Activated CD8-positive, alpha-beta T cell treated with anti-CD3 and anti-CD28 coated beads for 36 hours (primary cell): ENCODE measurements at regions not wholly inside any gene's neighbourhood (a gene's known extent, or its start where the extent isn't known, plus 50 kb on each side); places are given as distances from the start of the nearest gene placed in this dataset.

Experiments used
- ATAC-seq: fragments of 200-7000 bp; cut with Tn5 transposase; one replicate; pipeline ENCODE4 v1.10.0; 2021; ENCODE audit warnings: mild to moderate bottlenecking, moderate library complexity
- CTCF ChIA-PET: fragments of 350-600 bp; sonication (Branson Sonifier 250); formaldehyde crosslinking; loops from one replicate; lab custom pipeline; 2021; ENCODE audit warnings: antibody characterized with exemption; lab: Charles Lee
- POLR2A ChIA-PET: fragments of 350-600 bp; sonication (Branson Sonifier 250); formaldehyde crosslinking; loops from one replicate; lab custom pipeline; 2021; ENCODE audit warnings: antibody characterized with exemption; lab: Charles Lee
- DNase-seq: peaks from one replicate; pipeline ENCODE4 v3.0.0-alpha.2; 2020
- H3K27ac Mint-ChIP-seq: one replicate; pipeline ENCODE4 v1.8.0; 2021; ENCODE audit warnings: mild to moderate bottlenecking, mixed read lengths
- H3K27me3 Mint-ChIP-seq: one replicate; pipeline ENCODE4 v1.8.0; 2021; ENCODE audit warnings: mixed read lengths
- H3K36me3 Mint-ChIP-seq: one replicate; pipeline ENCODE4 v1.8.0; 2021; ENCODE audit warnings: low read depth, mixed read lengths
- H3K4me1 Mint-ChIP-seq: one replicate; pipeline ENCODE4 v1.8.0; 2021; ENCODE audit warnings: low read depth, mixed read lengths
- H3K4me3 Mint-ChIP-seq: one replicate; pipeline ENCODE4 v1.8.0; 2021; ENCODE audit warnings: mild to moderate bottlenecking, moderate library complexity, mixed read lengths
- H3K9me3 Mint-ChIP-seq: one replicate; pipeline ENCODE4 v1.8.0; 2021; ENCODE audit warnings: mixed read lengths
- CTCF ChIP-seq: fragments of 200-600 bp; IDR thresholded peaks from one replicate; pipeline ENCODE4 v1.8.0; 2022; ENCODE audit warnings: antibody characterized with exemption, mild to moderate bottlenecking
- intact Hi-C: fragments of 100-400 bp; cut with micrococcal nuclease; formaldehyde crosslinking; loops from one replicate; pipeline ENCODE4 v1.10.0; 2022

- no peak for ATAC-seq
- ChIA-PET CTCF (interaction anchor here (1.4 to 1.9 kb wide), 2 partner anchors 51 to 53 kb away, joined by 5 read pairs; no protein-coding TSS in a partner anchor), POLR2A (no interaction called here)
- peaks cover 4% of the 10 kb centered on the region for H3K9me3 Mint-ChIP-seq
- H3K4me1 Mint-ChIP-seq, result no peaks in the 10 kb centered on the region
- H3K36me3 Mint-ChIP-seq, result no peaks in the 10 kb centered on the region
- TF ChIP-seq CTCF, result no peak
- H3K27me3 Mint-ChIP-seq, result no peaks in the 10 kb centered on the region
- intact Hi-C loops, result no loop called here
- H3K27ac Mint-ChIP-seq, result no peak overlapping the region
- no peak overlapping the region for H3K4me3 Mint-ChIP-seq
- no peak for DNase-seq
Observed at GRCh38 chr12:94049718-94050117, 98.7 kb upstream of the PLXNC1 start.

- intact Hi-C loops, result no loop called here
- no peak for TF ChIP-seq CTCF
- Mint-ChIP-seq H3K36me3 (no peaks in the 10 kb centered on the region), H3K9me3 (peaks cover 4% of the 10 kb centered on the region), H3K4me3 (no peak overlapping the region), H3K27me3 (no peaks in the 10 kb centered on the region), H3K27ac (no peak overlapping the region), H3K4me1 (no peaks in the 10 kb centered on the region)
- DNase-seq (no peak), ATAC-seq (no peak)
- POLR2A ChIA-PET, result no interaction called here
- CTCF ChIA-PET, result interaction anchor here (2.4 kb wide), 1 partner anchor 48 kb away, joined by 8 read pairs; no protein-coding TSS in a partner anchor
Observed at GRCh38 chr12:94053676-94054075, 94.7 kb upstream of the PLXNC1 start.

- CTCF ChIA-PET, result no interaction called here
- no peak for TF ChIP-seq CTCF
Observed at GRCh38 chr12:94055528-94055927, 92.8 kb upstream of the PLXNC1 start.

GRCh38 chr12:94056419-94057158 is 91.8 kb upstream of the PLXNC1 start:
- DNase-seq (no peak), ATAC-seq (no peak)
- no peak overlapping the region for H3K27ac Mint-ChIP-seq
- intact Hi-C loops, result no loop called here
- no peaks in the 10 kb centered on the region for H3K27me3 Mint-ChIP-seq
- ChIA-PET CTCF (interaction anchor here (0.7 to 0.9 kb wide), 2 partner anchors 43 to 45 kb away, joined by 3 to 4 read pairs; no protein-coding TSS in a partner anchor), POLR2A (no interaction called here)
- H3K36me3 Mint-ChIP-seq, result no peaks in the 10 kb centered on the region
- H3K4me3 Mint-ChIP-seq, result no peak overlapping the region
- H3K9me3 Mint-ChIP-seq, result peaks cover 1% of the 10 kb centered on the region
- H3K4me1 Mint-ChIP-seq, result no peaks in the 10 kb centered on the region
- TF ChIP-seq CTCF, result no peak

More at GRCh38 chr12:94055528-94055927, 92.8 kb upstream of the PLXNC1 start:
- no peak overlapping the region for H3K4me3 Mint-ChIP-seq
- H3K36me3 Mint-ChIP-seq, result no peaks in the 10 kb centered on the region
- POLR2A ChIA-PET, result no interaction called here
- no peak for DNase-seq
- peaks cover 4% of the 10 kb centered on the region for H3K9me3 Mint-ChIP-seq
- no peaks in the 10 kb centered on the region for H3K4me1 Mint-ChIP-seq
- no peaks in the 10 kb centered on the region for H3K27me3 Mint-ChIP-seq
- no peak overlapping the region for H3K27ac Mint-ChIP-seq
- ATAC-seq, result no peak
- intact Hi-C loops, result no loop called here
